ENCODE measurements at regions not wholly inside any gene's neighbourhood (a gene's known extent, or its start where the extent isn't known, plus 50 kb on each side); places are given as distances from the start of the nearest gene placed in this dataset.

DNA sequence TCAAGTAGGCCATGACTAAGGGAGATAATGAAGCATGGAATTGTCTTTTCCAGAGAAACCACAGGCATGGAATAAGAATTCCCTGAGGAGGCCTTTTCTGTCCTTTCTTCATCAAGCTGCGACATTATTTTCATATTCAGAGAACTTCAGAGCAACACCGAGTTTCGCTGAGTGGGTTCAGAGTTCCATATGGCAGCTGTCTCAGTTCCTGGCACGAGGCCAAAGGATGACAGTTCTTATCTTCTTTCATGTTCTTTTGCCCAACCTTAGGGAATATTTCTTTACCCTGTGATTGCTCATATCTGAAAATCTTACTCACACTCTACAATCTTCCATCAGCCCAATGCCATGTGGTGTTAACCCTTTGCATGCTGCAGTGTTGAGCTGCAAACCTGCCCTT, 135.3 kb upstream of the BMP2 start:
- intact Hi-C loops (cut with micrococcal nuclease): no loop called here
- DNase-seq (peak; percentile 28), ATAC-seq (no peak)

DNA sequence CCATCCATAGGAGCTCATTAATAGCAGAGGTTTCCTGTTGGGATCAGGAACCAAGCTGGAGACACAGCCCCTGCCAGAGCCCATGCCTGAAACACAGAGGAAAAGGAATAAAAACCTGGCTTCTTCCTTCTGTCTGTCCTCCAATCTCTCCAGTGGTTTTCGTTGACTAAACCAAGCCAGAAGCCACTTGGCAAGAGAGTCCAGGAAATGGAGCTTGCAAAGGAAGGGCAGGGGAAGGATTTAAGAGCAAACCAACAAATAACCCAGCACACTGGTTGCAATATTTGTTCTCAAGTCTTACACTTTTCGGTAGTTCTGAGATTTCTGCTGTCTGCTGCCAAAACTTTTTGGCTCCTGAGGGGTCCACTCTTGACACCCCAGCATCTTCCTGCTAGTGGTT, 137.0 kb upstream of the BMP2 start:
- DNase-seq: no peak
- intact Hi-C loops (cut with micrococcal nuclease): no loop called here
- ATAC-seq: peak; percentile 54

DNA sequence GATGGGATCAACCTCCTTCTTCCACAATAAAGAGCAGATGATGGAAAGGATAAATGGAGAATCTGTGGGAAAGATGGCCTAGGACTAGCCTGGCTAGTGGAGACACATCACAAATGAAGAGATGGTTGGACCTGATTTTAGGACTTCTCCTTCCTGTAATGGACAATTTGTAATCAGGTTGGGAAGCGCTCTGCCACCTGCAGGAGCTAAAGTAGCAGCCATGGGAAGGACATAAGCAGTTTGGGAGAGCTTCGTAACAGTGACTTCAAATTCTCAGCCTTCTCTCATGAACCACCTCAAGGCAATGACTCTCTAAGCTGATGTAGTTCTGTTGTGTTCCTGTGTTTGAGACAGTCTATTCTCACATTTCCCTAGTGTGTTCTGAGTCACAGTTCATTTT, 137.9 kb upstream of the BMP2 start:
- intact Hi-C loops (cut with micrococcal nuclease): no loop called here
- no peak for DNase-seq
- no peak for ATAC-seq

DNA sequence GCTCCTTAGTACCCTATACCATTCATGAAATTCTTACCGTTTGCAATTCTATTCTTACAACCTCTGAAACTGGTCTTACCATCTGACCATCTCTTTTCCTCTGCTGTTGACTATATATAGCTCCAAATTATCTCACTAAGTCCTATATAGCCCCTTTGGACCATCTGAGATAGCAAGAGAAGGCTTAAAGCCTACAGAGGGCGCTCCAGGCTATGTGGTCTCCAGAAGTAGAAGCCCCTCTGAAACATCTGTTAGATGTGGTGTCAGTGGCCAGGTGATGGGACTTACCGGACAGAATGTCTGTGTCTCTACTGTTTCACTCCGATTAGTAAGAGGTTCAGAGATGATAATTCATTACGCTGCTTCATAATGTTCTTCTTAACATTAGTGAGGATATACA, 140.7 kb upstream of the BMP2 start:
- DNase-seq (no peak), ATAC-seq (no peak)
- intact Hi-C loops (cut with micrococcal nuclease): no loop called here

GRCh38 chr20:6623989-6624388, 143.5 kb upstream of the BMP2 start:
- ATAC-seq: no peak
- DNase-seq: no peak
- intact Hi-C loops (cut with micrococcal nuclease): no loop called here

GRCh38 chr20:6622041-6622440, 145.4 kb upstream of the BMP2 start:
- no peak for ATAC-seq
- intact Hi-C loops (cut with micrococcal nuclease): no loop called here
- DNase-seq: no peak

DNA sequence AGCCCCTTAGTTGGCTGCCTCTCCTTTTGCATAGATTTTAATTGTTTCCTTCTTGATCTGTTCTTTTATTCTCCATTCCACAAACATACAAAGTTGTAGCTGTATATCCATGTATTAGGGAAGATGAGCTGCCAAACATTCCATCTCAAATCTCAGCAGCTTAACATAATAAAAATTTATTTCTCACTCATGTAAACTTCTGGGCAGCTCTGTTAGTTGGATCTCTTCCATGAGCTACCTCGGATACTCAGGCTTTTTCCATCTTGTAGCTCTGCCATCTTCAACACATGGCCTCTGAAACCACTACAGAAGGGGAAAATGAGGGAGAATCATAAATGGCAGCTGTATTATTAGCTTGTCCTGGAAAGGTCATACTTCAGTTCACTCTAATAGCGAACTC, 149.4 kb upstream of the BMP2 start:
- DNase-seq (no peak), ATAC-seq (no peak)
- intact Hi-C loops (cut with micrococcal nuclease): no loop called here

DNA sequence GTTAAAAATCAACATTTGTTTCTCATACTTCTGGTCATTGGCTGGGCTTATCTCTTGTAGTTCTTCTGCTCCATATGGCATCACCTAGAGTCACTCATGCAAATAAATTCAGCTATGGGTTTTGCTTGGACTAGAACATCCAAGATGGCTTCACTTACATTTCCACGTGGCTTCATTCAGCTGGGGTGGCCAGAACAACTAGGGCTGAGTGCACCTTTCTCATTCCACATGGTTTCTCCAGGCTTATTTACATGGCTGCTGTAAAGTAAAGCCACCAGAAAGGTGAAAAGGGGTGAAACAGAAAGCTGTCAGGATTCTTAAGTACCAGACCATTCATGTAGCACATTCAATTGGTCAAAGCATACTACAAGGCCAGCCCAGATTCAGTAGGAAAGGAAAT, 151.1 kb upstream of the BMP2 start:
- no peak for ATAC-seq
- no peak for DNase-seq
- intact Hi-C loops (cut with micrococcal nuclease): no loop called here

DNA sequence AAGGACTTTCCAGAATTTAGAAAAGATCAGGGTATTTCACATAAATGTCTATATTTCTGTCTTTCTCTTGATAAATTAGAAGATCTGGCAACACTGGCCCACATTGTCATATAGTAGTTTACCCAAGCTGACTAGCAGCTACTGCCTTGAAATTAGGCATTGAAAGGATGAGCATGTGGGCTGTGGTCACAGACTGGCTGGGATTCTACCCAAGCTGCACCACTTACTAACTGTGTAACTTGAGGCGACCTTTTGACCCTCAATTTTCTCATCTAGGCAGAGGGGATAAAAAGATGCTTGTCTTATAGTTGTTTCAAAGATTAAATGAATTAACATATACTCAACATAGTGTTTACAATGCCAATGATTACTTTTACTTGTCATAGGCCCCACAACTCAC, 152.7 kb upstream of the BMP2 start:
- ATAC-seq: no peak
- DNase-seq: no peak
- intact Hi-C loops (cut with micrococcal nuclease): no loop called here

- intact Hi-C loops (cut with micrococcal nuclease): no loop called here
- ATAC-seq (no peak), DNase-seq (no peak)
Observed at GRCh38 chr20:6613280-6613861, 154.1 kb upstream of the BMP2 start.

- ATAC-seq (no peak), DNase-seq (no peak)
- intact Hi-C loops (cut with micrococcal nuclease): no loop called here
Observed at GRCh38 chr20:6612606-6612923, 154.9 kb upstream of the BMP2 start.

DNA sequence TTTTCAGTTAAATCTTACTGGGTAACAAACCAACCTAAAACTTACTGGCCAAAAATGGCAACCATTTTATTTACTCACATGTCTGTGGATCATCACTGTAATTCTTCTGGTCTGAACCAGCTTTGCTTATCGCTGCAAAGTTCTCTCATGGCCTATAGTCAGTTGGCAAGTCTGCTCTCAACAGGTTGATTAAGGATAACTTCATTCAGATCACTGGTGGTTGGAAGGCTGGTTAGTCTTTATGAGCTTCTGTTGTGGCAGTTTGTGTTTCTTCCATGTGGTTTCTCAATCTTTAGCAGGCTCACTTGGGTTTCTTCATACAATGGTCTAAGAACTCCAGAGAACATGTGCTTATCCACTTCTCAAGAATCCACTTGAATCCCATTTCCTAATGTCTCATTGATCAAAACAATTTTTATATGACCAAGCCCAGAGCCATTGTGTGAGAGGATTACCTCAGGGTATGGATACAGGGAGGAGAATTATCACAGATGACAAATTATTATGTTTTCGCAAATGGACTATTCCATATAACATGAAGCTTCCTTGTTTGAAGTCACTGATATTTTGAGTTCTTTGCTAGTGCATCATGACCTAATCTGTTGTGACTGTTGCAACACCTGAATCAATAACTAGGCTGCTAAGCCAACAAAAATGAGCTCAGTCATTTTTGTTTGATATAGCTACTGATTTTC, 155.4 kb upstream of the BMP2 start:
- ATAC-seq (no peak), DNase-seq (no peak)
- intact Hi-C loops (cut with micrococcal nuclease): no loop called here

DNA sequence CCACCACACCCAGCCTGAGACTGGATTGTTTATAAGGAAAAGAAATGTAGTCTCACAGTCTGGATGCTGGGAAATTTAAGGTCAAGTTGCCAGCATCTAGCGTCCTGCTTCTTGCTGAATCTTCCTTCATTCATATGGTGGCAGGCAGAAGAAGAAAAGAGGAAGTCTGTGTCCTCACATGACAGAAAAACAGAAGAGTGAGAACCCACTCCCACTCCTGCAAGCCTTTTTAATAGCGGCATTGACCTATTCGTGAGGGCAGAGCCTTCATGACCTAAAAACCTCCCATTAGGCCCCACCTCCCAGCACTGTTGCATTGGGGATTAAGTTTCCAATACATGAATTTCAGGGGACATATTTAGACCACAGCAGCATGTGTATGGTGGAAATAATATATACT, 160.8 kb upstream of the BMP2 start:
- DNase-seq: no peak
- intact Hi-C loops (cut with micrococcal nuclease): no loop called here
- ATAC-seq: no peak

- no peak for ATAC-seq
- no peak for DNase-seq
- intact Hi-C loops (cut with micrococcal nuclease): no loop called here
Observed at GRCh38 chr20:6605055-6605935, 162.2 kb upstream of the BMP2 start.

GRCh38 chr20:6604179-6604578, 163.3 kb upstream of the BMP2 start:
- DNase-seq (no peak), ATAC-seq (no peak)
- intact Hi-C loops (cut with micrococcal nuclease): no loop called here

DNA sequence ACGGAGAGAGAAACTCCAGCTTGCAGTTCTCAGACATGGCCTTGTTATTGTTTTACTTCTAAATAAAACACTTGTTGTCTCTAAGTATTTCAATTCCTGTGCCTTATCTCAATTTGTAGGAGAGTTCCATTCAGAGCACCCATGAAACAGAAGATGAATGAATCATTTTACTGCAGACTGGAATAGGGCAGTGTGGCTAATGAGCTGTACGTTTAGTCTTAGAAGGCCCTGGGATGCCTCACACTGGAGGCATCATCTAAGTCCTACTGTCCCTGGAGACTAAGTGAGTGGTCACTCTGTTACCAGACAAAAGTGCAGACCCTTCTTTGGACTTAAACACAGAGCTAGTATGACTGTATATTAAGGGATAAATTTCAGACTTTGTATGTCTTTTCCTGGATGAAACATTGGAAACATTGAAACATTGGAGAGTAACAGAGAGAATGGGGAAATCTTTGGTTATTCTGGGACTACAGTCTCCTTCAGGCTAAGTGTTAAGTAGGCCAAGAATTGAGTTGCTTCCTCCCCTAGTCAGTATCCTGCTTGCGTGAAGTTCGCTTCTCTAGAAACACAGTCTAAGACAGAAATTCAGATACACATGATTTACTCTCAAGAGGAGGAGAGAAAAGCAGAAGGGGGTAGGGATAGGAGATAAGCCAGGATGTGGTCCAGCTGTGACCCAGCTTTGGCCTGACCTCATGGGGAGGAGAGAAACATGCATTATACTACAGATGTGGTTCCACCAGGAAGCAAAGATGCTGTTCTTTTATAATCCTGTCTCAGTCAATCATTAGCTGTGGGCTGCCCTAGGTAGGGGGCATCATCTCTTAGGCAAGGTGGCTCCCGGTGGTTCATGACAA, 167.4 kb upstream of the BMP2 start:
- intact Hi-C loops (cut with micrococcal nuclease): no loop called here
- ATAC-seq (peak; percentile 29), DNase-seq (no peak)

- intact Hi-C loops (cut with micrococcal nuclease): no loop called here
- ATAC-seq (no peak), DNase-seq (no peak)
Observed at GRCh38 chr20:6595704-6596103, 171.8 kb upstream of the BMP2 start.

GRCh38 chr20:6590891-6591637, 176.4 kb upstream of the BMP2 start:
- ATAC-seq (no peak), DNase-seq (no peak)
- intact Hi-C loops (cut with micrococcal nuclease): no loop called here

DNA sequence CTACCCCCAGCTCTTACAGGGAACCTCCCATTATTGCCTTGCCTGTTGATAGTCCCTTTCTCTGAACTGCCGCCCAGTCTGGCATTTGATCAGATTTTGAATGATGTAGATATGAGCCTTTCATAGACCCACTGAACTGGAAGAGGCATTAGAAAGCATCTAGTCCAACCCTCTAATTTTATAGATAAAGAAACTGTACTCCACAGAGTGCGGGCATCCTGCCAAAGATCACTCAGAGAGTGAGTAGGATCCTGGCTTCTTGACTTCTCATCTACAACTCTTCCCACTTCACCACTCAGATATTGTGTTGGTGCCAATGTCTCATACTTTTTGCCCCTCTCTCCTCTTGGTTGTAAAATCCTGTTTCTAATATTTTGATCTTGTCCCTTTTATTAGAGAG, 179.2 kb upstream of the BMP2 start:
- intact Hi-C loops (cut with micrococcal nuclease): no loop called here
- ATAC-seq: no peak
- no peak for DNase-seq

All from left ventricle myocardium superior (tissue), 1 donor.